ENCODE measurements at regions not wholly inside any gene's neighbourhood (a gene's known extent, or its start where the extent isn't known, plus 50 kb on each side); places are given as distances from the start of the nearest gene placed in this dataset.
"Not testable (repeated sequence)": the region's sequence is repeated elsewhere in the genome, so short reads cannot be mapped to it uniquely, and the experiment has no call there.

DNA sequence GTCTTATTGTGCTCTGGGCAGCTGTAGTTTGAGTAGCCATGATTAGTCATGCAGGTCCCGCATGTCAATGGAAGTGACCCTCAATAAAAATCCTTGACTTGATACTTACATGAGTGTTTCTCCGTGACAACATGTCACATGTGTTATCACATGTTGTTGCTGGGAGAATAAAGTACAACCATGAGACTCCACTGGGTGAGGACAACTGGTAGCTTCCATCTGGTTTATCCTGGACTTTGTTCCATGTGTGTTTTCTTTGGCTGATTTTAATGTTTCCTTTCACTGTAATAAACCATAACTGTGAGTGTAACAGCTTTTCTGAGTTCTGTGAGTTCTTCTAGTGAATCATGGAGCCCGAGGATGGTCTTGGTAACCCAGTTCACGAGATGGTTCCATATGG, 63.1 kb upstream of the NDN start:
- no peak for DNase-seq

DNA sequence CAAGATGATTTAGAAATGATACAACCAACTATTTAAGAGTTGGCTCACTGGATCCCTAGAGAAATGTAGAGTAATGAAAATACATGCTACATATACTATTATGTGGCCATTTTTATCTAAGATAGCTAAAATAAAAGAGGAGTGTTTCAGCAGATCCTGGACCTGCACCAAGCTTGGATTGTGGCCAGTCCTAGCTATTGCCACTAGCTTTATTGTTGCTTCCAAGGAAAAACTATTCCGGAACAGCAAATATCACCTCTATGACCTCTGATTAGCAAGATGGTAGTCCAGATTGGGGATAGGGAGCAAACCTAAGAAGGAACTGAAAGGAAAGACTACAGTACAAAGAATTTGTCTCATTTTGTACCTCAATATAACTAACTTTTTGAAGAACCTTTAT, 63.7 kb upstream of the NDN start:
- DNase-seq = no peak

- no peak for DNase-seq
Observed at GRCh38 chr15:23753248-23753647, 66.1 kb upstream of the NDN start.

DNA sequence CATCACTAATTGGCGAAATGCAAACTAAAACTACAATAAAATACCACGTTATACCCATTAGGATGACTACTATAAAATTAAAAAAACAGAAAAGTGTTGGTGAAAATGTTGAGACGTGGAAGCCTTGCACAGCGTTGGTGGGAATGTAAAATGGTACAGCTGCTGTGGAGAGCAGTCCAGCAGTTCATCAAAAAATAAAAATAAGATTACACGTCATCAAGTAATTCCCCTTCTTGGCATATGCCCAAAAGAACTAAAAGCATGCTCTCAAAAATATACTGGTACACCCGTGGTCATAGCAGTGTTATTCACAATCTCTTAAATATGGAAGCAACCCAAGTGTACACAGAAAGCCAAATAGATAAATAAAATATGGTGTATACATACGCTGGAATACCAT, 71.8 kb upstream of the NDN start:
- DNase-seq = peak; percentile 25

- DNase-seq = peak; percentile 10
Observed at GRCh38 chr15:23760024-23760423, 72.9 kb upstream of the NDN start.

DNA sequence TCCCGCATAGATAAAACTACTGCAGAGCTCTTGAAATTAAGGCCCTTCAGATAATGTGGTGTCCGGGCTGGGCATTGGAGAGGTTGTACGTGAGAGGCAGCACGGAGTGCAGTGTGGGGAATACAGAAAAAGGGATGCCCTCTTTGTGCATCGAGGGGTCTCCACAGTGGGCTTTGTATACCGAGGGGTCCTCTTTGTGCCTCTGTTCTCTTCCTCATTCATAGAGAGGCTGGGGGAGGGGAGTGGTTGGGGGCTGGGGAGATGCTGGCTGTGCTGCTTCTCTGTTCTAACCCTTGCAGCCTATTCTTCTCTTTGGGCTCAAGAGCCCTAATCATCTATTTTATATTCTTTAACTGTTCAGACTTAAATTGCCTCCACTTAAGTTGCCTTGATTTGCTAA, 74.3 kb upstream of the NDN start:
- DNase-seq = no peak

DNA sequence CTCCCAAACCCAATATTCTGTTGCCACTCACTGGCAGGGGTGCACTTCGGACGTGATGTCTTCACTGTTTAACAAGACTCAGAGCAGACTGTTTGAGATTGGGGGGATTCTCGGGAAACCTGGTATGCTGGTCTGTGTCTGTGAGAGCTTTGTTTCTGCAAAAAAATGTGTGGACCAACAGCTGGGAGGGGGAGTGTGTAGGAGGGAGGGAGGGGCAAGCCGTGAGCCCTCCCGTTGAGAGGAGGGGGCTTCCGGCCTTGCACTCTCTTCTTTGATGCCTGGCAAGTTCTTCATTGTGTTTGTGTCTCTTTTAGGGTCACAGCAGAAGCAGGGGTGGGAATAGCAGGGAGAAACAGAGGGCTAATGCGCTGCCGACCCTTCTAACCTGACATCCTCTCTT, 74.9 kb upstream of the NDN start:
- DNase-seq = no peak

GRCh38 chr15:23763021-23763420, 75.9 kb upstream of the NDN start:
- no peak for DNase-seq

DNA sequence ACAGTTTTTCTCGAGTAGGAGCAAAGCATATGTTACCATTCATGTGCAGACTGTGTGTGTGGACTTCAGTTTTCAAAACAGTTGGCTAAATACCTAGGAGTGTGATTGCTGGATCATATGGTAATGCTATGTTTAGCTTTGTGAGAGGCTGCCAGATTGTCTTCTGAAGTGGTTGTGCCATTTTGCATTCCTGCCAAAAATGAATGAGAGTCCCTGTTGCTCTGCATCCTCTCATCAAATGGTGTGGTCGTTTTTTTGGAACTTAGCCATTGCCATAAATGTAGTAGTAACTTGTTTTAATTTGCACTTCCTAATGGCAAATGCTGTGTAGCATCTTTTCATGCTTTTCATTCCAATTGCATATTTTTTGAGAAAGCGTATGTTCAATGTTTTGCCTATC, 77.2 kb upstream of the NDN start:
- no peak for DNase-seq

DNA sequence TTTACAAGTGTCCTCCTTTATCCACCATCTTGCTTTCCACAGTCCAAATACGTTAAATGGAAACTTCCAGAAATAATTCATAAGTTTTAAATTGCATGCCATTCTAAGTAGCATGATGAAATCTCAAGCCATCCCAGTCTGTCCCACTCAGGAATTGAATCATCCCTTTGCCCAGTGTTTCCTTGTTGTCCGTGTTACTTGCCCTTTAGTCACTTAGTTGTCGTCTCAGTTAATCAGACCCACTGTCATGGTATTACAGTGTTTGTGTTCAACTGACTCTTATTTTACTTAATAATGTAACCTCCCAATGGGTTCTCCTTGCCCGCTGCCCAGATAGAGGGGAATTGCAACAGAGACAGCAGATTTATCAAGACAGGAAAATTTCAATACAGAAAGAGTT, 77.6 kb upstream of the NDN start:
- DNase-seq = no peak

GRCh38 chr15:23766779-23767178, 79.7 kb upstream of the NDN start:
- not testable (repeated sequence) for DNase-seq

DNA sequence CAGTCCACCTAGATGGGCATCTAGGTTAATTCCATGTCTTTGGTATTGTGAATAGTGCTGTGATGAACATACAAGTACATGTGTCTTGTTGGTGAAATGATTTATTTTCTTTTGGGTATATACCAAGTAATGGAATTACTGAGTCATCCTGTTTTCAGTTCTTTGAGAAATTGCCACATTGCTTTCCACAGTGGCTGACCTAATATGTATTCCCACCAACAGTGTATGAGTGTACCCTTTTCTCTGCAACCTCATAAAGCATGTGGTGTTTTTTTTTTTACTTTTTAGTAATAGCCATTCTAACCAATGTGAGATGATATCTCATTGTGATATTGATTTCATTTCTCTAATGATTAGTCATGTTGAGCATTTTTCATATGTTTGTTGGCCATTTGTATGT, 86.0 kb upstream of the NDN start:
- DNase-seq = no peak

GRCh38 chr15:23787346-23788105, 100.4 kb upstream of the NDN start:
- peak; percentile 85 for DNase-seq

- DNase-seq = peak; percentile 53
Observed at GRCh38 chr15:23793191-23793680, 106.1 kb upstream of the NDN start.

DNA sequence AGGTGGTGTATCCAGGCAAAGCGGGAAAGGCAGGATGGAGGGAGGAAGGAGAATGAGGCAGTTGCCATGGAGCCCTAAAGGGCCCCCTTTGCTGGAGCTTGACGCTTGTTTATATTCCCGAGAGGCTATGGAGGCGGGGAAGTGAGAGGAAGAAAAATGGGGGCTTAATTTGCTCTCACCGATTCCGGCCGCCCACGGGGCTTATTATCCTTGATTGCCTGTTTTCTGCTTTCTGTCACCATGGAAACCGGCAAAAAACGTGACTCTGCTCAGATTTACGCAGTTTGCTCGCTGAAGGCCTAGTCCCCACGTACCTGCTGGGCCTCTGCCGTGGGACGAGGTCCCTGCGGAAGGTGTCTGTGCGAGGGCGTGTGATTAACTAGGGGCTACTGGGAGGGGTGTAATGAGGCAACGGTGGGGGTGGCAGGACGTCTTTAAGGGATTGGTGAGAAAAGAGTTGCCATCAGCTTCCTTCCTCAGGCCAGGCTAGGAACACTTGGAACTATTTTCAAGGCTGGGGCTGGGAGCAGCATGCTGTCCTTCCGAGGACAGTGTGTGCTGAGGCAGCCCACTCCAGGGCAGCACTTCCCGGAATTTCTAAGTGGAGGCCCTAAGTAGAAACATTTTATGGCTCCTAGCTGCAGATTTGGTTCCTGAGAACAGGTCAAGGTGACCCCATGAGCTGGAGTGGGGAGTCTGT, 110.8 kb upstream of the NDN start:
- DNase-seq = peak; percentile 77

- DNase-seq = no peak
Observed at GRCh38 chr15:23801881-23802280, 114.8 kb upstream of the NDN start.

- not testable (repeated sequence) for DNase-seq
Observed at GRCh38 chr15:23802896-23803435, 115.9 kb upstream of the NDN start.

- DNase-seq = no peak
Observed at GRCh38 chr15:23806980-23807379, 119.9 kb upstream of the NDN start.

GRCh38 chr15:23823508-23823907, 136.4 kb upstream of the NDN start:
- no peak for DNase-seq

DNA sequence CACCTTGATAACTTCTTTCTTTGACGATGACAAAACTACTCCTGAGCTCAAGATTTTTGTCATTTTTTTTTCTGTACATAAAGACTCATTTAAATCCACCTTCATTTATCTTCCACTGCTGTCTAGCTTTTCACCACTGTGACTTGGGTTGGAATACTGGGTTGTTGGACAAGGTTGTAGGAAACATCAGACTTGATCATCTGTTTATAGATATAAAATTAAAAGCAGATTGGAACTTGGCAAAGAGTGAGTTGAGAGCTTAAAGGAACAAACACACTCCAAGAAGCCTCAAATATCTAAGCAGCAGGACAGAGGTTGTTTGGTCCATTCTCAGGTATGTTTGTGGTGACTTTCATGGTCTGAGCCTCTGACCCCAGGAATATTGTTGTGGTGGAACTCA, 141.7 kb upstream of the NDN start:
- peak; percentile 48 for DNase-seq

DNA sequence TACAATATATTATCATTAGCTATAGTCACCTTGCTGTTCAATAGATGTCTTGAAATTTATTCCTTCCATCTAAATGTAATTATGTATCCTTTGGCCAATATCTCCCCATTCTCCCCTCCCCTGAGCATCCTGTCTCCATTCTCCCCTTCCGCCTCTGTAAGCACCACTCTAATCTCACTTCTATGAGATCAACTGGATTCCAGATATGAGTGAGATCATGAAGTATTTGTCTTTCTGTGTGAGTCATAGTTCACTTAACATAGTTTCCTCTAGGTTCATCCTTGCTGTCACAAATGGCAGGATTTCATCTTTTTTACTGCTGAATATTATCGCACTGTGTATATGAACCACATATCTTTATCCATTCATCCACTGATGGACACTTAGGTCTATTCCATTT, 148.8 kb upstream of the NDN start:
- DNase-seq = no peak

DNA sequence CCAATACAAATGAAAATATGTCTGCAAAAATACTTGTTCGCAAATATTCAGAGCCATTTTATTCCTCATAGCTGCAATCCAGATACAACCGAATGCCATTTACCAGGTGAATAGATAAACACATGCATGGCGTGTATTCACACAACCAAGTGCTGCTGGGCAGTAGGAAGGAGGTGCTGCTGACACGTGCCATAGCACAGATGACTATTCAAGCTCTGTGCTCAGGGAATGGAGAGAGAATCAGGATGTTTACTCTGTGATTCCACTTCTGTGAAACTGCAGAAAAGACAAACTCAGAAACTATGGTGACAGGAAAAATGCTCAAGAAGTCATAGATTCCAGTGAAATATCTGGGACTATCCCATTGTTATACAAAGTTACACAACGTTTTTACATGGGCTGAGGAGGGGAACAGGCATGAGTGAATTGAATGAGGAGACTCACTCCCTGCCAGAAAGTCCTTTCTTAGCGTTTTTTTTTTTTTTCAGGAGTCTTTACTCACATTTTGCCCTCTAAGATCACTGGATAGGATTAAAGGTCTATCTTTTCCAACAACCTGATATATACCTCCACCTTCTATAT, 152.9 kb upstream of the NDN start:
- DNase-seq = no peak

GRCh38 chr15:23846218-23846617, 159.1 kb upstream of the NDN start:
- DNase-seq = no peak
